Activated T-cell treated with anti-CD3 and anti-CD28 coated beads for 1 hour (primary cell): ENCODE measurements at regions not wholly inside any gene's neighbourhood (a gene's known extent, or its start where the extent isn't known, plus 50 kb on each side); places are given as distances from the start of the nearest gene placed in this dataset.

Experiments used
- DNase-seq: peaks from one replicate; pipeline ENCODE4 v3.0.0-alpha.2; 2020; ENCODE audit warnings: low read depth

DNA sequence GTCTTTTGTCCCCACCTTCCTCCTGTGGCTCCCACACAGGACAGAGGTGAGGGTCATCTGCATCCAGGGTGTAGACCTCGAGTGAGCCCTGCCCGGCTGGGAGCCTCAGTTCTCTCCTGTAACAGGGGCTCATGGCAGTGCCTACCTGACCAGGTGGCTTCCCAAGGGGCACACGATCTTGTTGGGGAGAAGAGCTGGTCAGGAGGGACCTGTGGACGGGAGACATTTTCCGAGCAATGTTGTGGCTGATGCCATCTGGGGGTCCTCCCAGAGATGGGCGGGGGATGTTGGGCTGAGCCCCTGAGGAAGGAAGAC lies 51.9 kb downstream of the CEBPB start:
- DNase-seq: no peak

DNA sequence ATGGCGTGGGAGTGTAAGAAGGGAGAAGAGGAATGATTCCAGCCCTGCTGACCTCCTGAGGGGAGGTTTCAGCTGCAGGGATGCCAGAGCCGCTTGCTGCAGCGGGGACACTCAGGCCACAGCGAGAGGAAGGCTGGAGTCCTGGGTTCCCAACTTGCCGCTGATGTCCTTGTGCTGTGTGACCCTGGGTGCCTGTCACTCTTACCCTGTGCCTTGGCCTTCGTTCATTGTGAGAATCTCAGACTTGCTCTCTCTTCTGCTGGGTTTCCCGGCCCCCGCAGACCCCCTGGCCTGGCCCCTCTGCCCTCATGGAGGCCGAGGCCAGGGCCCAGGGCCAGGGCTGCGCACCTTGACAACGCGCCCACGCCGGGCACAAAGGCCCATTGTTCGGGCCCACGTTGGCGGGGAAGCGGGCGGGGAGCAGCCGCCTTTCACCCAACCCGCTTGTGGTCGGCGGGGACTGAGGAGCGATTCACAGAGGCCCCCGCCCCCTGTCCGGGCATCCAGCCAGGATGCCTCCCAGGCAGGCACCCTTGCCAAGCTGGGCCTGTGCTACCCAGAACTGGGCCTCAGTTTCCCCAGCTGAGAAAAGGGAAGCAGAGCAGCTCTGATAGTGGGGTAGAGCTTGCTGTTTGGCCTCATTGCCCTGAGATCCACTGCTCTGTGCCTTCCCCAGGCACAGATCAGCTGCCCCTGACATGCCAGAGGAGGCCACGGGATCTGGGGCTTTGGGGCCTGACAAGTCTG lies 52.4 kb downstream of the CEBPB start:
- no peak for DNase-seq

DNA sequence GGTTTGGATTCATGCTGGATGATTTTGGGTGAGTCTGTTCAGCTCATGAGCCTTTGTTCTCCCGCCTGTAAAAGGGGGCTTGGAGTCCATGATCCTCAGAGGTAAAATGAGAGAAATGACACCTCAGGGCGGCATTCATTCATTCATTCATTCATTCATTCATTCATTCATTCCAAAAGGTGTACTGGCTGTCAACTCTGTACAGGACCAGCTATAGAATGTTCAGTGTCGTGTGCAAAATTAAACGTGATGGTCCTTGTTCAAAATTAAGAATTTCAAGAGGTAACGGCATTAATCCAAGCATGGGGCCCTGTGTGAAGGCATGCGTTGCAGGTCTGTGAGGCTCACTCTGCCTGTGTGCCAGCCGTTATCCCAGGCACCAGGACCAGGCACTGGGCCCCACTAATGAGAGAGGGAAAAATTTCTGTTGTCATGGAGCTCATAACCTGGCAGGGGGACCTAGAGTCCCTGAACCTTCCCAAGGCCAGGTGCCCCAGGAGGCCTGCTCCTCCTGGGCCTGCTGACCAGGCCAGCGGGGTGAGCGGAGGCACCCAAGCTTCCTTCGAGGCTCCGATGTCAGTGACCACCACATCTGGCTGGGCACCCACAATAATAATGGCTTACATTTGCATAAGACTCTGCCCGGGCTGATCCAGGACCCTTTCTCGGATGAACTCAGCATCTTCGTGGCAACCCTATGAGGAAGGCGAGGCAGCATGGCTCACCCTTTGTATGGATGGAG lies 53.2 kb downstream of the CEBPB start:
- DNase-seq: no peak

DNA sequence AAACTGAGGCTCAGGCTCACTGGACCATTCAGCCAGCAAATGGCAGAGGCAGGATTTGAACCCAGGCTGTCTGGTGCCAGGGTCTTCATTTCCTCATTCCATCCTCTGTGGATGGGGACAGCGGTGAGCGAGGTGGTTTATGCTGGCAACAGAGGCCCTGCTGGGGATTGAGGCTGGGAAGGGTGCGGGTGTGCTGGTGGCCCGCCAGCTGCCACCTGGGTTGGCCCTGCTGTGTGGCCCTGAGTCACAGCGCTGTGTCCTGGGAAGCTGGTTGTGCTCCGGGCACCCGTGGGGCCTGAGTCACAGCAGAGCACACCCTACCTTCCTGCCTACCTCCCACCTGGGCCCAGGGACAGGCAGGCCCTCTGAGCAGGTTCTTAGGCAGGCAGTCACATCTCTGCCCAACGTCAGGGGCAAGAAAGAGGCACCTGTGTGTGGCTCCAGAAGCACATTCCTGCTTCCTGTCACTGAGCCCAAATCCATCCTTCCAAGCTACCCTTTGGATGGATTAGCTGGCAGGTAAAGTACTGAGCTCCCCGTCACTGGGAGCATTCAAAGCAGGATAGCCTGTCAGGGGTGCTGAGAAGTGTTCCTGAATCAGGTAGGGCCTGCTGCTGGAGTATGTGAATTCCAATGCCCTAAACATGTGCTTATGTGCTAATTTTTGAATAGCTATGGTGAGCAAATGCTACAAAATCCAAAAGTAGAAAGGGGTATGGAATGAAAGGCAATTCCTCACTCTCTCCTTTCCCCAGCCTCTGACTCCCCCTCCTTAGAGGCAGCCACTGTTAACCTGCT lies 53.9 kb downstream of the CEBPB start:
- DNase-seq: no peak

DNA sequence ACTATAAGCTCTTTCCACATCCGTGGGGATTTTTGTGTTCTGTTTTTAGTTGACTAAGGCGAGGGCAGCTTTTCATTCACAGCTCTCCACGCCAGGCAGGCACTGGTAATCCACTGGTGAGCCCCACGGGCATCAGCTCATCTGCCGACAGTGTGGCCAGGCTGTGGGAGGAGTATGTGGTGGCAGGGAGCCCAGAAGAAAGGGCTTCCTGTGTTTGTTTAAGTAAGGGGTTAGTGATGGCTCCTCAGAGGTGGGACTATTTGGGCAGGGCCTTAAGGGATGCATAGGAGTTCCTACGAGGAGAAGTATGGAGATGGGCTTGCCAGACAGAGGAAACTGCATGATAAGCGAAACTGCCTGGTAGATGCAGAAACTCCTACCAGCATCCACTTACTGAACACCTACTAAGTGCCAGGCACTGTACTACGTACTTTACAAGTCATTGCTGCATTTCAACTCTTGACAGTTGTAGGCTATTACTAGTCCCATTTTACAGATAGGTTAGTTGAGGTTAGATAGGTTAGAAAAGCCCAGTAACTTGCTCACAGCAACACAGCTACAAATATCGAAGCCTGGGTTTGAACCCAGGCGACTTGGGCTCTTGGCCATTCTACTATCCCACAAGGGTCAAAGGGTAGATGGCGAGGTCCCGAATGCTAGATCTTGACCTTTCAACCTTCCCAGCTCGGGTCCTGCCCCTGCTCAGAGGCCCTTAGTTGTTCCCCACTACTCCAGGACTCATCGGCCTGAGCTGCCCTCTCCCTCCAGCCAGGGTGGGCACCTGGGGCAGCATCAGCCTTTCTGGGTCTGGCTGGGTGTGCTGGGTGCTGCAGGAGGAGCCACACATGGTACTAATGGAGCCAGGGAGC lies 55.1 kb downstream of the CEBPB start:
- no peak for DNase-seq

DNA sequence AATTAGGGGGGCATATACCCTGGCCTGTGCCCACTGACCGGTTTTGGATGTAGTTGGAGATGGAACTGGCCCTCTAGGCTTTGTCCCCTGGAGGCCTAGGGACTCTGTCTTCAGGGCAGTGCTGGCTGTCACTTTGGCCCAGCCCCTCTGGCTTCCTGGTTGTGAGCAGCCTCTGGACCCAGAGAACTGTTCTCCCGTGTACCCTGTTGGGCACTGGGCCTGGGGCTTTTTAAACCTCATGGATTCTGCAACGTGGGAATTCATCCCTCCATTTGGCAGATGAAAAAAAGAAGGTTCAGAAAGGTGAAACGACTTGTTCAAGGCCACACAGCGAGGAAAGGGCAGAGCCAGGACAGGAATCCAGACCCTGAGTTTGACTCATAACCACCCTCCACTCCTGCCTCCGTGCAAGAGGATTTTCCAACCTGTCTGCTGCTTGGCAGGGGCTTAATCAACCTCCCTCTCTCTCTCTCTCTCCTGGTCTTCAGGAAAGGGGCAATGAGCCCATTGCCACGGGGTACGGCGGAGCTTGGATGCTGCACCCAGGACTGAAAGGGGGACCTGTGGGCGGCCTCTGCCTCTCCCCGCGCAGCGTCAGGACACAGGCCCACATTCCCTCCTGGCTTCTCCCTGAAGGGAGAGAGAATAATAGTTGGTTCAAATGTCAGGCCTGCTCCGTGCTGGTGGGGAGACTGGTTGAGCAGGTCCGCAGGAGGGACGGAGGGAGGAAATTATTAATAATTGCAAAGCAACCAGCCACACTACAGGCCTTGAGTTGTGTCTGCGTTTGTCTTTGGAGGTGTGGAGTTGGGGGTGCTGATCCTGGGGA lies 56.0 kb downstream of the CEBPB start:
- no peak for DNase-seq

DNA sequence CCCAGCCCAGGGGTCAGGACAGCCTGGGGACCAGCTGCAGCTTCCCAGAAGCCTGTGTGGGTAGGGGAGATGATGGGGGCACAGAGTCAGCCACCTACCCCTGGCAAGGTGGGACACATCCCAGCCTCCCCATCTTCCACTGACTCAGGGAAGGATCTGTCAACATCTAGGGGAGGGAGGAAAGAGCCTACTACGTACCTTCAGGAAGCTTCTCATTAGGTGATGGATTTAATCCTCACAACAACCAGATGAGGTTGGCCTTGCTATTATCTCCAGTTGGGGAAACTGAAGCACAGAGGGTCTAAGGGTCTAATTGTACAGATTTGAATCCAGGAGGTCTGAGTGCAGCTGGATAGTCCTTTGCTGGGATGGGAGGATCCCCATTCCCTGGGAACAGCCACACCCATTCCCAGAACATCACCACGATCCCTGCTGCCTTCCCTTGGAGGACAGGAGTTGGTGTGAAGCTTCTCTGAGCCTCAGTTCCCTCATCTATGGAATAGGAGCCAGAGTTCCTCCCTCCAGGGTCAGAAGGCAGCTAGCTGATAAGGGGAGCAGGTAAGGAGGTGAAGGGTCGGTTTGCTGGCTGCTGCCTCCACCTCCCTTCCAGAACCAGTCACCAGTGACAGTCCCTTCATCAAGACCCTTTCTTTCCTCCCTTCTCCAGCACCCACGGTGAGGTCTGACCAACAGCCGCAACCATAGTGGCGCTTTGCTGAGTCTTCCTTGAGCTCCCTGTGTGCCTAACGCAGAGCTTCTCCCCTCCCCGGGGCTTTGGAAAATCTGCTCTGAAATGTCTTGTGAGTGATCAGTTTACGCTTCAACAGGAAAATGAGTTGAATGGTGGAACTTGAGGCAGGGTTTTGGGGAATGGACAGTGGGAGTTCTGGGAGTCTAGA lies 56.8 kb downstream of the CEBPB start:
- no peak for DNase-seq

DNA sequence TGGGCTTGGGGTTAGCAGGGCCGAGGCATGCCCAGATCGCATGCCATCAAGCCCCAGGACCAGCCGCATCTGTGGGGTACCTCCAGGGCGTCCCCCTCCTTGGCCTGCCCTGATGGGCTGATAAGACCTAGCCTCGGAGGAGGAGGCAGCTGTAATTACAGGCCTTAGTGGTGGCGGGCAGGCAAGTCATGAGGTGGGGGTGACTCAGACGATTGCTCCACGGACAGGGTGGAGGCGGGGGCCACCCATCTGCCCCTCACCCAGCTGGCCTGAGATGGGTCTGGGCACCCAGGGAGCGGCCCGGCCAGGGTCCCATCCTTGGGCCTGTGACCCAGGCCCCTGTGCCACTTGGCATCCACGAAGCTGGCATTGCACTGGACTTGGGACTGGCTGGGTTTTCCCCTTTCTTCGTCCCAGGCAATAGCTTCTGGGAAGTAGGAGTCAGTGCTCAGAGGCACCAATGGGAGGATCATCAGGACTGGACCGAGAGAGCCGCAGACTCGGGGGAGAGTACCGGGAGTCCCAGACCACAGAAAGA lies 57.5 kb downstream of the CEBPB start:
- no peak for DNase-seq

DNA sequence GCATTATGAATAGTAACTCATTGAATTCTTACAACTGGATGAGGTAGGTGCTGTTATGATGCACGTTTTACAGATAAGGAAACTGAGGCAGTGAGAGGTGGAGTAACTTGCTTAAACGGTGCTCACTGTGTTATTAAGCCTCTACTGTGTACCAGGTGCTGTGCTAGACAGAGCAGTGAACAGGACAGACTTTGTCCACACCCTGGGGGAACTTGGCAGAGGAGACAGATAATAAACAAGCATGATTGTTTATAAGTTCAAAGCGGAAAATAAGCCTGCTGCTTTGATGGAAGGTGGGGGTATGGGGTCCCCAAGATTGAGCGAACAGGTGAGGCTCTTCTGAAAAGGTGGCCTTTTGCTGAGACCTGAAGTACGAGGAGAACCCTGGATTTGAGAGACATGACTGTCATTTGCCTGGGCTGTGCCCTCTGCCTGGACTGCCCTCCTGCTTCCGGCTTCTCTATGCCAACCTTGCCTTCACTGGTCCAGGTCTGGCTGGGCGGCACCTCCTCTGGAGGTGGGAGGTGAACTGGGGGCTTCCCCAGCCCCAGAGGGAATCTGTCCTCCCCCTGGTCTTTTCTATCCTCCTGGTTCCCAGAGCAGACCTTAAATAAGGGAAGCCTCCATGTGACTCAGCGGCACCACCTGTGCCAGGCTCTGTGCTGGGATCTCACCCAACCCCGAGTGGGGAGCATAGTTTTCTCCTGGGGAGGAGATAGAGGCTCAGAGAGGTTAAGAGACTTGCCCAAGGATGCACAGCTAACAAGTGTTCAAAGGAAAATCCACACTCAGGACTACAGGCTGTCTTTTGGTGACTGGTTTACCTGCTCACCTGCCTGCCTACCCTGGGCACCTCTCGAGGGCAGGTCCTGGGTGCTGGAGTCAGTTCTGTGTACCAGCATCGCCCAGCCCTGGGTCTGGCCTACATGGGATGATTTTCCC lies 59.1 kb downstream of the CEBPB start:
- no peak for DNase-seq

DNA sequence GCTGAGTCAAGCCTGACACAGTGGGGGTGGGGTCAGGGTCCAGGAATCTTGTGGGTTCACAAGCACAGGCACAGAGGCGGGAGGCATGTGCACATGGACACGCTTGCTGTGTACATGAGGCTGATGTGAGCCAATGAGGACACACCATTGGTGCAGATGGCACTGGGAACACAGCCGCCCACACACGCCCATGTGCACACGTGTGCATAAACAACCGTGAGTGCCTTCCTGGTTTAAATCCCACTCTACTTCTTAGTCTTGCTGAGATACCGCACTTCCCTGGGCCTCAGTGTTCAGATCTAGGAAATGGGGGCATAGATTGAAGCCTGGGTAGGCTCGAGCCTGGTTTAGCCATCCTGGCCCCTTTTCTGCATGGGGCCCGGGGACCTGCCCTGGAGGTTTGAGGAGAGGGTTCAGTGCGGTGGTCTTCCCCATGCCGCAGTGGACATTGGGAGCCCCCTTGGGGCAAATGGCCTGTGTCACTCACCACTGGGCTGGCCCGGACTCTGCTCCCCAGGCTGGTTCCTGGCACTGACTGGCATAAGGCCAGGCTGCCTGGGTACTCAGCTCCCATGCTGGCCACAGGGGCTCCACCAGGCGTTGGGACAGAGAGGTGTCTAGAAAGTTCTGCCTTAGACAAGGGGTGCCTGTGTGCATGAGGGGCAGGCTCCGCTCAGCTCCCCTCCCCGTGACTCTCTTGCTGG lies 60.2 kb downstream of the CEBPB start:
- DNase-seq: no peak

DNA sequence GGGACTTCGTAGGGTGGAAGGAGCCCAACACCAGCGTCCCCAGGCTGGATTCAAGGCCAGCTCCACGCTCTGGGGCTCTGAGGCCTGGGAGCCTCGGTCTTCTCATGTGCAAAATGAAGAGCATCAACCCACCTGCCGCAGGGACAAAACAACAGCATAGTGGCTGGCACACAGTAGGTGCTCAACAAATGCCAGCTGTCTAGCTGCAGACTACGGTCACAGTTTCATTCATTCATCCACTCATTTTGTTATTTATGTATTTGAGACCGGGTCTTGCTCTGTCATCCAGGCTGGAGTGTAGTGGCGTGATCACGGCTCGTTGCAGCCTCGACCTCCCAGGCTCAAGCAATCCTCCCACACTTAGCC lies 60.7 kb downstream of the CEBPB start:
- no peak for DNase-seq

DNA sequence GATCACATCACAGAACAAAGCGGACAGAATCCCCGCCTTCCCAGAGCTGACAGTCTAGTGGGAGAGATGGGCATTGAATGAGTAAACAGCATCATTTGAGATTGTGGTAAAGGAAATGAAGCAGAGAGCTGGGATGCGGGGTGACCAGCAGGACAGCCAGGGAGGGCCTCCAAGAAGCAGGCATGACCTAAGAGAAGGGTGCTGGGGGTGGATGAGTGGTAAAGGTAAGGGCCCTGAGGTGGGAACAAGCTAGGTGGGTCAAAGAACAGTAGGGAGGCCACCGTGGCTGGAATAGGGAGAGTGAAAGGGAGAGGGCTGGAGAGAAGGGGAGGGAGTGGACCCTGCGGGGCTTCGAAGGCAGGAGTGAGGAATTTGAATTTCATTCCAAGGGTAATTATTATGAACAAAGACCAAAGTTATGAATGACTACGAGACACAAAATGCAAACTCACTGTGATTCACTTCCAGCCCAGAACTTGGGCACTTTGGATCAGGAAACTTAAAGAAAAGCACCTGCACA lies 61.4 kb downstream of the CEBPB start:
- DNase-seq: no peak

DNA sequence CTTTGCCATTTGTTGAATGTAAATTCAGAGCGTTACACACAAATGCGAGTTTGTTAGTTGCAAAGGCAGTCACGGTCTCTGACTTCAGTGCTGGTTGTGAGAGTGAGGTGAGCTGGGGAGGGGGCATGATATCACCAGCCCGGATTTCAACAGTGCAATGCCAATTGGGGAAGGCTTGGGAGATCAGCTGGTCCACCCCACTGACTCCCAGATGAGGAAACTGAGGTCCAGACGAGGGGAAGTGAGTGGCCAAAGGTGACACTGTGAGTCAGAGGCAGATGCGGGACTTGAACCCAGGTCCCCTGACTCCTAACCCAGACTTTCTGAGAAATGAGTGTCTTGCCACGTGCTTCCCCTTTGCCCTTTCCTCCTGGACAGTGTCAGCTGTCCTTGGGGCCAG lies 62.1 kb downstream of the CEBPB start:
- no peak for DNase-seq

DNA sequence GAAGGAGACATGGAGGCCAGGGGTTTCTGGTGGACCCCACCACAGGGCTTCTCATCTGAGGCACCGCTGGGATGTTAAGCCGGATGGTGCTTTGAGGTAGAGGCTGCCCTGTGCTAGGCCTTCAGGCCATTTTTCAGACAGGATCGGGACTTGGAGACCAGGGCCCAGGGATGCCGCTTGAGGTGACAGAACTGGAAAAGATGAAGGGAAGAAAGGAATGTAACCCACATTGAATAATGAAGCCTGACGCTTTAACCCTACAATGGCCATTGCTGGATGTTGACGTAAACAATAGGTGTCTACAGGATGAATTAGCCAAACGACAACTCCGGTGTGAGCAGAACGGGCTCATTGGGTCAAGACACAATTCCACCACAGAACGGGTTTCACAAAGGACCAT lies 62.5 kb downstream of the CEBPB start:
- DNase-seq: no peak

DNA sequence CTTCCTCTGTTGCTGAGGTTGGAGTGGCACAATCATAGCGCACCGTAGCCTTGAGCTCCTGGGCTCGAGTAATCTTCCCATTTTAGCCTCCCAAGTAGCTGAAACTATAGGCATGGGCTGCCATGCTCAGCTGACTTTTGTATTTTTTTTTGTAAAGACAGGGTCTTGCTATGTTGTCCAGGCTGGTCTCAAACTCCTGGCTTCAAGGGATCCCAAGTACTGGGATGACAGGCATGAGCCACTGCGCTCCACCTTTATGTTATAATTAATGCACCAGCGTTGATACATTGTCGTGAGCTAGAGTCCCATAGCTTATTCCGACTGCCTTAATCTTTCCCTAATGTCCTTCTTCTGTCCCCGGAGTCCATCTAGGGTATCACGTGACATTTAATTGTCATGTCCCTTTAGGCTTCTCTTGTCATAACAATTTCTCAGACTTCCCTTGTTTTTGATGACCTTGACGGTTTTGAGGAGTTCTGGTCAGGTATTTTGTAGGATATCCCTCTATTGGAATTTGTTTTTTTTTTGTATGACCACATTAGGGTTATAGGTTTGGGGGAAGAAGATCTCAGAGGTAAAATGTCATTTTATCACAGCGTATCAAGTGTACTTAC lies 63.9 kb downstream of the CEBPB start:
- DNase-seq: no peak

DNA sequence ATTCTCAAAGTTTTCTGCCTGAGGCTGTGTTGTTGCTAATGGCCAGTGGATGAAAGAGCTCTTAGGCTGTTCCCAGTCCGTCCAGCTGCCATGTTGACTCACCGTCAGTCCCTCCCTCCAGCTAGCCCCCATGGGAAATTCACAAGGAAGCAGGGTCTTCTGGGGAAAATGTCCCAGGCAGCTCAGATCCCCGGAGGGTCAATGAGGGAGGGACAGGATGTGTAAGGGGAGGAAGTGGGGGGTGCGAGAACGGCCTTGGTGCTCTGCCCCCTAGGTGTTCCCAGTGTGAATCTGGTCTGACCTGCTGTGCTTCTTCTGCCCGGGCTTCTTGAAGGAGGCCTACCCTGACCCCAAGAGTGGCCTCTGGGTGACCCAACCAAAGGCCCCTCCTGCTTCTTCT lies 65.9 kb downstream of the CEBPB start:
- DNase-seq: no peak

DNA sequence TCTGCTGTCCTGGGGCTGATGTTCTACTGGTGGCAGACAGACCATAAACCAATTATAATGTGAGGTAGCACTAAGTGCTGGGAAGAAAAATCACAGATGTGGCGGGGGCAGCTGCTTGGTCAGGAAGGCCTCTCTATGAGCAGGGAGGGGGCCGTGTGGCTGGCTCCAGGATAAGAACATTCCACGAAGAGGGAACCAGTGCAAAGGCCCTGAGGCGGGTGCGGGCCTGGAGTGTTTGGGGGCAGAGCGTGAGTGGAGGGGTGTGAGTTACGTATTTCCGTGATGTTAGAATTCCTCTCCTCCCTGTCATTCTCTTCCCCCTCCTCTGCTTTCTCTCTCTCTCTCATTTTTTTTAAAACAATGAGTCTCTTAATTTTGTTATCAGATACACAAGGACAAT lies 67.2 kb downstream of the CEBPB start:
- DNase-seq: no peak
